ENCODE measurements at regions not wholly inside any gene's neighbourhood (a gene's known extent, or its start where the extent isn't known, plus 50 kb on each side); places are given as distances from the start of the nearest gene placed in this dataset.

- Mint-ChIP-seq H3K4me3 (no peak overlapping the region), H3K9me3 (no peaks in the 10 kb centered on the region), H3K27ac (no peak overlapping the region), H3K36me3 (ENCODE audit: insufficient read depth in 1 of 3, low read depth in 3 of 3) (no peaks in the 10 kb centered on the region), H3K27me3 (ENCODE audit: low read depth) (peaks cover 2% of the 10 kb centered on the region; the same call in 1 of the 2 replicates), H3K4me1 (peaks cover 6 to 9% of the 10 kb centered on the region in 2 experiments)
- no peak for TF ChIP-seq CTCF (conservative IDR thresholded peaks at IDR 0.05)
- H2BK12ac ChIP-seq (ENCODE audit: insufficient read length, low read depth, low read length), result no peak overlapping the region
- no peak overlapping the region for H3K4me2 ChIP-seq (ENCODE audit: insufficient read depth, insufficient read length, low read length)
- no CpG with 5 or more reads among the region's 4 CpGs for WGBS (ENCODE audit: extremely low coverage, insufficient read length, low lambda C conversion rate)
- no peak overlapping the region for H2BK20ac ChIP-seq (ENCODE audit: low read depth, low read length, poor library complexity, severe bottlenecking)
- H3K9ac ChIP-seq (ENCODE audit: extremely low read depth, insufficient read length, low read length), result no peak overlapping the region
- H3K23me2 ChIP-seq (ENCODE audit: insufficient read length, low read depth, low read length, poor library complexity, severe bottlenecking), result no peaks in the 10 kb centered on the region
- no peak overlapping the region for H3K23ac ChIP-seq (ENCODE audit: insufficient read length, low read depth, low read length)
- no peak overlapping the region for H4K5ac ChIP-seq (ENCODE audit: insufficient read length, low read depth, low read length)
- no peaks in the 10 kb centered on the region for H3K79me2 ChIP-seq (ENCODE audit: insufficient read depth, low read length)
- H2BK15ac ChIP-seq (ENCODE audit: low read depth, low read length), result no peak overlapping the region
- no peaks in the 10 kb centered on the region for H3K4me1 ChIP-seq (ENCODE audit: insufficient read depth, low read length)
- no peak overlapping the region for H3K4ac ChIP-seq (ENCODE audit: low read depth, low read length)
- no peak overlapping the region for H3K27ac ChIP-seq (ENCODE audit: insufficient read length, low read depth, low read length)
- no peaks in the 10 kb centered on the region for H3K27me3 ChIP-seq (ENCODE audit: insufficient read depth, low read length)
- no peak for DNase-seq
- H4K91ac ChIP-seq (ENCODE audit: insufficient read length, low read depth, low read length), result no peak overlapping the region
- H3K56ac ChIP-seq (ENCODE audit: insufficient read length, low read depth, low read length), result no peak overlapping the region
- no peak overlapping the region for H3K14ac ChIP-seq (ENCODE audit: insufficient read depth, low read length)
- H2AK5ac ChIP-seq (ENCODE audit: insufficient read length, low read length), result no peak overlapping the region
- H2BK120ac ChIP-seq (ENCODE audit: low read depth, low read length, poor library complexity, severe bottlenecking), result no peak overlapping the region
- no peaks in the 10 kb centered on the region for H3K79me1 ChIP-seq (ENCODE audit: insufficient read depth, low read depth, low read length, poor library complexity, severe bottlenecking)
- no peak overlapping the region for H4K8ac ChIP-seq (replicated peaks; ENCODE audit: insufficient read length, low read depth, low read length)
- H2AFZ ChIP-seq (ENCODE audit: low read length), result no peak overlapping the region
- no peak overlapping the region for H2BK5ac ChIP-seq (ENCODE audit: insufficient read length, low read length)
- H4K20me1 ChIP-seq (ENCODE audit: control insufficient read depth, insufficient read depth, insufficient read length), result no peaks in the 10 kb centered on the region
- H3K18ac ChIP-seq (ENCODE audit: insufficient read length, low read depth, low read length), result no peak overlapping the region
- H3K9me3 ChIP-seq (ENCODE audit: control insufficient read depth, low read depth, low read length), result no peaks in the 10 kb centered on the region
- no peak overlapping the region for H3T11ph ChIP-seq (ENCODE audit: low read length)
These were observed 128.4 kb downstream of the IRS1 start for GRCh38 chr2:226671141-226671676.

Data from H9 (cell line).